C4-2B (cell line): ENCODE measurements at regions not wholly inside any gene's neighbourhood (a gene's known extent, or its start where the extent isn't known, plus 50 kb on each side); places are given as distances from the start of the nearest gene placed in this dataset.

Source experiments
- ZFX ChIP-seq: fragments of 450-650 bp; IDR thresholded peaks from 2 replicates; pipeline ENCODE4 v1.6.1; 2017
- TF ChIP-seq, protein P1 (sequence below): fragments of 450-650 bp; conservative IDR thresholded peaks from 2 replicates; pipeline ENCODE4 v1.5.1; 2017; ENCODE audit warnings: mild to moderate bottlenecking

- TF ChIP-seq, protein P1, sequence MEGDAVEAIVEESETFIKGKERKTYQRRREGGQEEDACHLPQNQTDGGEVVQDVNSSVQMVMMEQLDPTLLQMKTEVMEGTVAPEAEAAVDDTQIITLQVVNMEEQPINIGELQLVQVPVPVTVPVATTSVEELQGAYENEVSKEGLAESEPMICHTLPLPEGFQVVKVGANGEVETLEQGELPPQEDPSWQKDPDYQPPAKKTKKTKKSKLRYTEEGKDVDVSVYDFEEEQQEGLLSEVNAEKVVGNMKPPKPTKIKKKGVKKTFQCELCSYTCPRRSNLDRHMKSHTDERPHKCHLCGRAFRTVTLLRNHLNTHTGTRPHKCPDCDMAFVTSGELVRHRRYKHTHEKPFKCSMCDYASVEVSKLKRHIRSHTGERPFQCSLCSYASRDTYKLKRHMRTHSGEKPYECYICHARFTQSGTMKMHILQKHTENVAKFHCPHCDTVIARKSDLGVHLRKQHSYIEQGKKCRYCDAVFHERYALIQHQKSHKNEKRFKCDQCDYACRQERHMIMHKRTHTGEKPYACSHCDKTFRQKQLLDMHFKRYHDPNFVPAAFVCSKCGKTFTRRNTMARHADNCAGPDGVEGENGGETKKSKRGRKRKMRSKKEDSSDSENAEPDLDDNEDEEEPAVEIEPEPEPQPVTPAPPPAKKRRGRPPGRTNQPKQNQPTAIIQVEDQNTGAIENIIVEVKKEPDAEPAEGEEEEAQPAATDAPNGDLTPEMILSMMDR = no peak
- no peak for TF ChIP-seq ZFX
These were observed 1905.5 kb downstream of the OLFM4 start for GRCh38 chr13:54934121-54934520.
